GM12801 (cell line): ENCODE measurements at regions not wholly inside any gene's neighbourhood (a gene's known extent, or its start where the extent isn't known, plus 50 kb on each side); places are given as distances from the start of the nearest gene placed in this dataset.

Experiments
- TF ChIP-seq, protein P1 (sequence below): IDR thresholded peaks from one replicate; pipeline ENCODE4 v1.5.1; 2011; ENCODE audit warnings: control low read depth; ENCODE audit not compliant: insufficient read length; ENCODE audit errors: extremely low read depth

DNA sequence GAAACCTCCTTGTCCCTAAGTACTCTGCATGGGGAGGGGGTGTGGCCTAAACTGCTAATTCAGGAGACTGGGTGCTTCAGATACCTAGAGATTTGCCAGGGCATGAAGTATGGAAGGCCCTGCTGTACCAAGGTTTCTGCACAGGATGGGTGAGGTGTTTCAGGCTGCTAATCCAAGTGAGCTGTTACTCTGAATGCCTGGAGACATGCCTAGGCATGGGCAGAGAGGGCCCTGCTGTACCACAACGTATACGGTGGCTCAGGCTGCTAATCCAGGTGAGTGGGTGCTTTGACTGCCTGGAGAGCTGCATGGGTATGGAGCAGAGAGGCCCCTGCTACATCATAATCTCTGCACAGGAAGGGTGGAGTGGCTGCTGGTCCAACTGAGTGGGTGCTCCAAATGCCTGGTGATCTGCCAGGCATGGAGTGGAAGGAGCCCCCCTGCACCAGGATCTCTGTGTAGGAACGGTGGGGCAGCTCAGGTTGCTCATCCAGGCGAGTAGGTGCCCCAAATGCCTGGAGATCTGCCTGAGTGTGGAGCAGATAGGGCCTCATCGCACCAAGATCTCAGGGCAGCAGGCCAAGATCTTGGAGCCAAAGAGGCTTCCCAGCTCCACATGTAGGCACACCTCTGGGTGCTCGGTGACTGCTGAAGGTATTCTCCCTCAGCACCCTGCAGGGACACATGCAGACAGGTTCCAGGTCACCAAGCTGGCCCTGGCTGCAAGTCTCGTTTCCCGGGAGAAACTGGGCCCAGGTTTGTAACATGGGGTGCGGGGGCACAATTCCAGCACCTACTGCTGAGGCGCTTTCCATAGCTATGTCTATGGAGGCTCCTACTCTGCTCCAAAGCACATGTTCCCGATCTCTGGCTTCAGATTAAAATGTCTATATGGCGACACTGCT is 252.5 kb upstream of the PLXNA2 start:
- TF ChIP-seq, protein P1, sequence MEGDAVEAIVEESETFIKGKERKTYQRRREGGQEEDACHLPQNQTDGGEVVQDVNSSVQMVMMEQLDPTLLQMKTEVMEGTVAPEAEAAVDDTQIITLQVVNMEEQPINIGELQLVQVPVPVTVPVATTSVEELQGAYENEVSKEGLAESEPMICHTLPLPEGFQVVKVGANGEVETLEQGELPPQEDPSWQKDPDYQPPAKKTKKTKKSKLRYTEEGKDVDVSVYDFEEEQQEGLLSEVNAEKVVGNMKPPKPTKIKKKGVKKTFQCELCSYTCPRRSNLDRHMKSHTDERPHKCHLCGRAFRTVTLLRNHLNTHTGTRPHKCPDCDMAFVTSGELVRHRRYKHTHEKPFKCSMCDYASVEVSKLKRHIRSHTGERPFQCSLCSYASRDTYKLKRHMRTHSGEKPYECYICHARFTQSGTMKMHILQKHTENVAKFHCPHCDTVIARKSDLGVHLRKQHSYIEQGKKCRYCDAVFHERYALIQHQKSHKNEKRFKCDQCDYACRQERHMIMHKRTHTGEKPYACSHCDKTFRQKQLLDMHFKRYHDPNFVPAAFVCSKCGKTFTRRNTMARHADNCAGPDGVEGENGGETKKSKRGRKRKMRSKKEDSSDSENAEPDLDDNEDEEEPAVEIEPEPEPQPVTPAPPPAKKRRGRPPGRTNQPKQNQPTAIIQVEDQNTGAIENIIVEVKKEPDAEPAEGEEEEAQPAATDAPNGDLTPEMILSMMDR: no peak

- TF ChIP-seq, protein P1: no peak
These were observed 253.8 kb upstream of the PLXNA2 start for GRCh38 chr1:208497866-208498541.

- TF ChIP-seq, protein P1: no peak
These were observed 254.8 kb upstream of the PLXNA2 start for GRCh38 chr1:208499026-208499425.

GRCh38 chr1:208499601-208500000 is 255.4 kb upstream of the PLXNA2 start:
- TF ChIP-seq, protein P1: no peak

DNA sequence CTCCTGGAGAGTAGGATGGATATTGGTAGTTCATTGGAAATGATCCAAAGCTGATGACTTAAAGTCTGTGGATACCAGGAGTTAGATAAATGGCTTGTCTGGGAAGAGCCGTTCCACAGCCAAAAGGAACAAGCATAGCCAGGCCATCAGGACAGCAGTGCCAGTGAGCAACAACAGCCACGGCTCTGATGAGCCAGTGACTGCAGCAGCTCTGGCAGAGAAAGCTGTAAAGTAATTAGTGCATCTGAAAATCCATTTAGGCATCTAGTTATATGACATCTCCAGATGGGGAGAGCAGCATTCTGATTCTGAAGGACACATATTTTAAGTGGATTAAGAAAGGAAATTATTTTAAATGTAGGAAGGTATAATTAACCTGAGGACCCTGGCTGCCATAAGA is 256.2 kb upstream of the PLXNA2 start:
- TF ChIP-seq, protein P1: no peak

GRCh38 chr1:208501542-208501941 is 257.4 kb upstream of the PLXNA2 start:
- TF ChIP-seq, protein P1: no peak

DNA sequence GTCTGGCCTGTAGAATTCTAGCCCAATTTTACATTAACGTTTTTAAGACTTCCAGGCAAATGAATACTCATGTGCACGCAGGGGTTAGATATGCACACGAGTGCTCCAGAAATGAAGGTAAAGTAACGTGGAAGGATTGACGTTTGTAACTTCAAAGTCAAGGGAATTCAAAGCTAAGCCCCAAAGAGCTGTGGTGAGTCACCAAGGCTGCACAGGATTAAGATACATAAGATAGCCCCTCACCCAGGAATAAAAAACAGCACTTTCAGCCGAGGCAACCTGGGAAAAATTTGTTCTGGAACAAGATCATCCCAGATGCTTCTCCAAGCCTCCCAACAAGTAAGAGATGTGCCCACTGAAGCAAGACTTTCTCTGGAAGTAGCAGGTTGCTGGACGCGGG is 259.6 kb upstream of the PLXNA2 start:
- TF ChIP-seq, protein P1: no peak
